Islet precursor cell (in vitro differentiated cells): ENCODE measurements at regions not wholly inside any gene's neighbourhood (a gene's known extent, or its start where the extent isn't known, plus 50 kb on each side); places are given as distances from the start of the nearest gene placed in this dataset.

Source experiments
- DNase-seq: peaks from one replicate; pipeline ENCODE4 v3.0.0-alpha.2; 2018

DNA sequence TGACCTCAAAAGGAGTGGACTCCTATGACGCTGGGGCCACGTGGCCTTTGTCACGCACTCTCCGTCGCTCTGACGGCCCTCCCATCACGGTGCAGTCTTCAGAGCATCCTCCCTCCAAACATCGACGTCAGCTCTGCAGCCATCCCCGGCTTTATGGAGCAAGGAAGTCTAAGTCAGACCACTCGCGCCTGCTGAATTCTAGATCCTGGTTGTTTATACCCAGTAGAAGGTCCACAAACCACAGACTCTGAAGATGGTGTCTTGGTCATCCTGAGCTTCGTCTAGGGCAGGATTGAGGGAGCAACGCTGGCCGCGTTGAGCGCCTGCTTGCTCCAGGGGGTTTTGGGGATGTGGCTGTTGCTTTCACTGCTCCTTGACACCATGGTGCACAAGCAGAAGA, 228.0 kb upstream of the SALL3 start:
- DNase-seq, result no peak

DNA sequence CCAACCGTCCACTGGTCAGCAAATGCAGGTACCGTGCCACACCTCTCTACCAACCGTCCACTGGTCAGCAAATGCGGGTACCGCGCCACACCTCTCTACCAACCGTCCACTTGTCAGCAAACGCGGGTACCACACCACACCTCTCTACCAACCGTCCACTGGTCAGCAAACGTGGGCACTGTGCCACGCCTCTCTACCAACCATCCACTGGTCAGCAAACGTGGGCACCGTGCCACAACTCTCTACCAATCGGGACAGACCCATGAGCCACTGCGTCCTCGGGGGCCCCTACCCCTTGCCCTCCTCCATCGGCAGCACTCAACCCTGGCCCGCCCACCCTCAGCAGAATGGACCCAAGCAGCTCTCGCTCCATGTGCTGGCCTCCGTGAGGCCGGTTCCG, 226.4 kb upstream of the SALL3 start:
- DNase-seq, result peak; percentile 8

GRCh38 chr18:78754311-78755043, 225.1 kb upstream of the SALL3 start:
- no peak for DNase-seq

DNA sequence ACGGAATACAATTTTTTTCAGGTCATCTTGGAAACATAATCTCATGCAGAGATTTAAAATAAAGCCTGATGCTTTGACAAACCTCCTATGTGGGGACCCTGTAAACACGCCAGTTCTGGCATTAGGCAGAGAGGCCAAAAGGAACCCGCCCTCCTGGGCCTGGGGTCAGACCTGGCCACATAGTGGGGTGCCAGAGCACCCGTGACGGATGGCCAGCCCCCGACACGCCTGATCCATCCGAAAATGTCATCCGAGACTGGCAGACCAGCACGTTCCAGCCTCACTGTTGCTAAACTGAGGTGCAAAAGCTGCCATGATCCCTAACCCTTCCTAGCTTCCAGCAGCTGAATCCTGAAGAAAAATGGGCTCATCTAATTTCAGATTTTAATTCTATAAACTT, 222.6 kb upstream of the SALL3 start:
- no peak for DNase-seq

DNA sequence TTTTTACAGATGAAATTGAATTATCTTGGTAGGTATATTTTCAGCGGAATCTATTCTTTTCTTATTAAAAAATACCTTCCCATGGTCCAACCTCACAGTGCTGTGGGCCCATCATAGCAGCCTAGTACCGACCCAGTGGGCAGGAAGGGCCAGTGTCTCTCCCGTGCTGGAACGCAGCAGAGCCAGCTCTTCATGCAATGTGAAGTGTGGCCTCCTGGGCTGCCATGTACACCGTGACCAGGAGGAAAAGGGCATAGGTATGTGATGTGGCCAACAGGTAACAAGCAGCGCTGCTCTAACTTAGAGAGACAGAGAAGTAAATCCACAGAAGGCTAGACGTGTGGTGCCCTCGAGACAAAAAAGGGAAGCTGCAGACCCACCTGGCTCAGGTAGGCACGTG, 221.1 kb upstream of the SALL3 start:
- DNase-seq, result no peak

DNA sequence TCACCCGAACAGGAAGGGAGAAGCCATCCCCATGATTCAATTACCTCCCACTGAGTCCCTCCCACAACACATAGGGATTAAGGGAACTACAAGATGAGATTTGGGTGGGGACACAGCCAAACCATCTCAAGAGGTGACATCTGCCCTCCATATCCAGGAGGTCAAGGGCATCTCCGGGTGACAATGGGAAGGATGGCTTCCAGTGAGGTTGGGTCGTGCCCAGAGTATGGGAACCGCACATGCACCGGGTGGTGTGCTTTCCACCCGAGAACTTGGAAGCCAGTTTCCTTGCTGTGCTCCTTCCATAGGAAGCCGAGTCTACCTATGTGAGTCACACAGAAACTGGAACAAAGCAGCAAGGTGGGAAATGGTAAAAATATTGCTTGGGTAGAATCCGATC, 216.9 kb upstream of the SALL3 start:
- DNase-seq, result no peak

DNA sequence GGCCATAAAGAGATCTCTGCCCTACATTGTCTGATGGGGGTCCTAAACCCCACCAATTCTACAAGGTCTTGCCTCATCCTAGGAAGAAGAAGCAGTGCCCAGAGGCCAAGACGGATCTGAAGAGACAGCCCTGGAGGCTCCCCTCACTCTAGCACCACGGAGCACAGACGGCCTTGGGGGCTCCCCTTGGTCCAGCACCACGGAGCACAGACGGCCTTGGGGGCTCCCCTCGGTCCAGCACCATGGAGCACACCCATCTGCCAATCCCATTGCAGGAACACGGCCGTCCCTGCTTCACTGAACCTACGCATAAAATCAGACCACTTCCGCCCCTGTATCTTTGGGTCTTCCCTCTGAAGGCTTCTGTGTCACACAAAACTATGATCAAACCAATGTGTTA, 215.1 kb upstream of the SALL3 start:
- no peak for DNase-seq

- no peak for DNase-seq
These were observed 214.5 kb upstream of the SALL3 start for GRCh38 chr18:78765142-78765541.

- DNase-seq, result no peak
These were observed 213.9 kb upstream of the SALL3 start for GRCh38 chr18:78765637-78766281.

DNA sequence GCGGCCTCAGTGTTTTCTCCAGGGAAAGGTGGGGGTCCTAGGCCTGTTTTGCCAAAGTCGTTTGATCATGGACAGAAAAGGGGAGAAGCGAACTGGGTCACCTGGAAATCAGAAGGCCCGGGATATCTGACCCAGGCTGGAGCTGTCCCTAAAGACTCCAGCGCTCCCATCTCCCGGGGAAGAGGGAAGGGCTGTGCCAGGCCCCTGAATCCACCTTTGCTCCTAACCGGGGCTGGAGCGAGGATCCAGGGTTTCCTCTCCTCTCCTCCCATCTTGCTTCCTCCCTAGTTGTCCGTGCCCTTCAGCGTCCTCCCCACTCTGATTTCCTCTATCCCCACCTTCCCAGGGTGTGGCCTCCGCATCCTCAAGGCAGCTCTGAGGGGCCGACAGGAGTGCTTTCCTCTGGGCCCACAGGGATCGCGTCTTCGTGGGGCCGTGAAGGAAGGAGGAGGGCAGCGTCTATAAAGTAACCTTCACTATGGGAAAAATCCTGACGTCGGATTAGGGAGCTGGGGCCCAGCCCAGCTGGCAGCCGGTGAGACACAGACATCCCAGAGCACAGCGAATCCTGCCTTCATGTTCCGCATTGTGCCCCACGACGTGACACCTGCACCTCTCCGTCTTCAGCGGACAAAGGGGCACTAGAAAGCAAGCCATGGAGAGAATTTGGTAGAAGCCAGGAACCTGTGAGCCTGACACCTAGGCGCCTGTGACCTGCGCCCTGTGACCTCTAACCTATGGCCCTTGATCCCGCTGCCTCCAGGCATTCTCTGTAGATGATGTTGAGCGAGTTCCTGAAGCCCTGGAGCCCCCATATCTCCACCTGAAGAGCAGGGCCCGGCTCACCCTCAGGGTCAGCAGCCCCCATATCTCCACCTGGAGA, 212.7 kb upstream of the SALL3 start:
- DNase-seq, result no peak

GRCh38 chr18:78767648-78768071, 212.0 kb upstream of the SALL3 start:
- DNase-seq, result no peak

DNA sequence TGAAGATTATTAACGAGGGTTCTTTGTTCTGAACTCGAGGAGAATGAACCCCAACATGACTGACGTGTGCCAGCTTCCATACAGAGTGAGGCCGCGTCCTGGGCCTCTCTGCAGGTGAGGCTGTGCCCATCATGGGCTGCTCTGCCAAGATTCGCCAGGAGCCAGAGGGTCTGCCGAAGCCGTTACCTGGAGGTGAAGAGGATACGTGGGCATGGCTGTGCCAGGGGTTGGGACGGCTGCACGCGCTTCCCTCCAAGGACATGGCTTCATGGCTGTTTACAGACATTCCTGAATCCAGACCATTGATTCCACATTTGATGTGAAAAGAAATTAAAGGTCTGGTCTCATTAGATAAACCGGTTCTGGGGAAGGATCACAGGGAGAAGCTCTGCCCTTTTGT, 211.4 kb upstream of the SALL3 start:
- no peak for DNase-seq

GRCh38 chr18:78768656-78769501, 210.7 kb upstream of the SALL3 start:
- DNase-seq, result no peak

GRCh38 chr18:78769502-78770105, 210.0 kb upstream of the SALL3 start:
- DNase-seq, result no peak

DNA sequence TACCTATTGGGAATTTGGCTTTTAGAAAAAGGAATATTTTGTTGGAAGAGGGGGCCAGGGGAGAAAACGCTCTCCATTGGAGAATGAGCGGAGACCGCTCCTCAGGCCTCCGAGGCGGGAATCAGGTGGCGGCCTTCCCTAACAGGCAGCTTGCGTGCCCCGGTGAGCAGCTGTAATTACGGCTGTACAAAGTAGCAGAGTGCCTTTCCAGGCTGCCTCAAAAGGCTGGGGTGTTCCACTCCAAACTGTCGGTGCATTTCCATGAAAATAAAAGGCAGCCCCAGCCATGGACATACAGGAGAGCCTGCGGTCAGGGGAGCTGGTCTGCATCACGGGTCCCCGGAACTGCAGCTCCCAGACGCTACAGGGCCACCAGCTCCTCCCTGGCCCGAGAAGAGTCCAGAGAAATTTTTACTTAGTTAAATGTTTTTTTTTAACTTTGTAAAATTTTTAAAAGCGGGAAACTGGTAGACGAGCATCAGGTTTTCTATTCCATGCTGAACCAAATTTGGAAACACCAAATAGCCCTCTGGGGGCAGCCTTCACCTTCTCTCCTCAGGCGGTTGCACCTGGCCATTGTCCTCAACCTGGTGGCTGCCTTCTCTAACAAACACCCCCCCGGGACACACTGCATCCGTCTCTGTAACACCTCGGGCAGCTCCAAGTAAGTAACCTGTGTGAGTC, 209.3 kb upstream of the SALL3 start:
- DNase-seq, result no peak

GRCh38 chr18:78770823-78771139, 208.8 kb upstream of the SALL3 start:
- no peak for DNase-seq

- DNase-seq, result no peak
These were observed 207.9 kb upstream of the SALL3 start for GRCh38 chr18:78771496-78772359.

GRCh38 chr18:78772360-78773302, 207.0 kb upstream of the SALL3 start:
- no peak for DNase-seq

DNA sequence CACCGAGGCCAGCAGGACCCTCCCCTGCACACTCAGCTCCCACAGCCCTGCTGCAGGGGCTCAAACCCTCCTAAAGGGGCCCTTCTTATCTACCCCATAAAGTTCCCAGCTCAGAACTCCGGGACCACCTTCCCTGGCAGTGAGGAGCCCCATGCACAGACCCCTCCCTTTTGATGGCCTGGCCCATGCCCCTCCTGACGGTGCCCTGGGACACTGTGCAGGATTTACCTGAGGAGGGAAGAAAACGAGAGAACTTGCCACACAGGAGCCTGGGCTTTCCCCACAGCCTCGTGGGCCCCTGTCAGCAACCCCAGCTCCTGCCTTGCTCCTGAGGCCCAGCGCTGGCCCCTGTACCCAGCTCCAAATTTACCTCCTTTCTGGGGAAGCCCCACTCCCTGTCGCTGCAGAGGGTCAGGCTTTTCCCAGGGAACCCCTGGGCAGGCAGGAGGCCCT, 206.3 kb upstream of the SALL3 start:
- no peak for DNase-seq

GRCh38 chr18:78773819-78774218, 205.8 kb upstream of the SALL3 start:
- no peak for DNase-seq
